ENCODE measurements at regions not wholly inside any gene's neighbourhood (a gene's known extent, or its start where the extent isn't known, plus 50 kb on each side); places are given as distances from the start of the nearest gene placed in this dataset.

- DNase-seq = no peak
Observed at GRCh38 chr9:107431461-107431860, 58.1 kb downstream of the KLF4 start.

GRCh38 chr9:107430071-107430470 is 59.5 kb downstream of the KLF4 start:
- DNase-seq = no peak

- DNase-seq = no peak
Observed at GRCh38 chr9:107426126-107426525, 63.4 kb downstream of the KLF4 start.

- DNase-seq = peak; percentile 25 to 37
Observed at GRCh38 chr9:107425101-107426025, 64.2 kb downstream of the KLF4 start.

- no peak for DNase-seq
Observed at GRCh38 chr9:107423540-107423939, 66.0 kb downstream of the KLF4 start.

- peak; percentile 7 to 30 for DNase-seq
Observed at GRCh38 chr9:107422189-107423185, 67.1 kb downstream of the KLF4 start.

GRCh38 chr9:107410420-107410819 is 79.1 kb downstream of the KLF4 start:
- no peak for DNase-seq

- no peak for DNase-seq
Observed at GRCh38 chr9:107409581-107410389, 79.8 kb downstream of the KLF4 start.

GRCh38 chr9:107407675-107408074 is 81.9 kb downstream of the KLF4 start:
- no peak for DNase-seq

GRCh38 chr9:107405511-107405910 is 84.1 kb downstream of the KLF4 start:
- no peak for DNase-seq

- DNase-seq = no peak
Observed at GRCh38 chr9:107404736-107405135, 84.8 kb downstream of the KLF4 start.

- DNase-seq = no peak
Observed at GRCh38 chr9:107404161-107404560, 85.4 kb downstream of the KLF4 start.

- DNase-seq = no peak
Observed at GRCh38 chr9:107397076-107398044, 92.2 kb downstream of the KLF4 start.

- no peak for DNase-seq
Observed at GRCh38 chr9:107394264-107394663, 95.3 kb downstream of the KLF4 start.

- DNase-seq = no peak
Observed at GRCh38 chr9:107390778-107391177, 98.8 kb downstream of the KLF4 start.

- no peak for DNase-seq
Observed at GRCh38 chr9:107390279-107390678, 99.3 kb downstream of the KLF4 start.

GRCh38 chr9:107389617-107390071 is 99.9 kb downstream of the KLF4 start:
- no peak for DNase-seq

- DNase-seq = no peak
Observed at GRCh38 chr9:107388890-107389289, 100.7 kb downstream of the KLF4 start.

GRCh38 chr9:107387409-107387808 is 102.2 kb downstream of the KLF4 start:
- DNase-seq = no peak

- no peak for DNase-seq
Observed at GRCh38 chr9:107386396-107386795, 103.2 kb downstream of the KLF4 start.

Data from CD4-positive, alpha-beta T cell treated with Interferon alpha-2 for 1 hour (primary cell).